HFF-Myc (cell line): ENCODE measurements at regions not wholly inside any gene's neighbourhood (a gene's known extent, or its start where the extent isn't known, plus 50 kb on each side); places are given as distances from the start of the nearest gene placed in this dataset.

ENCODE experiments used
- DNase-seq: peaks from one replicate; pipeline ENCODE4 v3.0.0-alpha.2; 2011; ENCODE audit warnings: low read depth; ENCODE audit errors: extremely low read depth
- H3K4me3 ChIP-seq: replicated peaks from 2 replicates; pipeline ENCODE4 v1.5.1; 2011; ENCODE audit warnings: low read depth, mild to moderate bottlenecking, control low read depth, low read length
- CTCF ChIP-seq: IDR thresholded peaks from 2 replicates; pipeline ENCODE4 v1.5.1; 2012; ENCODE audit warnings: mild to moderate bottlenecking, low read depth, low read length, control low read depth; ENCODE audit errors: missing control alignments

GRCh38 chr5:60262576-60263295, 369.2 kb upstream of the PDE4D start:
- DNase-seq, result no peak
- TF ChIP-seq CTCF, result no peak
- H3K4me3 ChIP-seq, result no peak overlapping the region

GRCh38 chr5:60261732-60262131, 368.2 kb upstream of the PDE4D start:
- no peak for DNase-seq
- no peak for TF ChIP-seq CTCF
- no peak overlapping the region for H3K4me3 ChIP-seq

DNA sequence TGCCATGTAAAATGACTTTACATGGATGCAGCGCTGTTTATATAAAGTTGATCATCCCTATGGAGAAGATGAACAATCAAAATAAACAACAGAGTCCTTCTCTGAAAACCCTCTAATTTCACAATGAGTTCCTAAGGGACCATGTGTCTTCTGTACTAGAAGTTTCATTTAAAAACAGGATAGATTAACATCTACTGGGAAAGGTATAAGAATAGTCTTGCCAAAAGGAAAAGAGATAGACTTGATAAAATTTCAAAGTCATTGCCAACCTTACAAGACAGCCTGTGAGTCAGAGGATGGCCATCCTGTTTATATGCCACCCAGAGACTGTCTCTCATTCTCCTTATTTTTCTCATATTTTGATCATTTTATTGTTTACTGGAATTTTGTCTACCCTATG, 367.1 kb upstream of the PDE4D start:
- TF ChIP-seq CTCF, result no peak
- DNase-seq, result no peak

GRCh38 chr5:60259730-60260129, 366.2 kb upstream of the PDE4D start:
- H3K4me3 ChIP-seq, result no peak overlapping the region
- no peak for DNase-seq
- no peak for TF ChIP-seq CTCF

More for the DNA sequence above, 367.1 kb upstream of the PDE4D start:
- no peak overlapping the region for H3K4me3 ChIP-seq

DNA sequence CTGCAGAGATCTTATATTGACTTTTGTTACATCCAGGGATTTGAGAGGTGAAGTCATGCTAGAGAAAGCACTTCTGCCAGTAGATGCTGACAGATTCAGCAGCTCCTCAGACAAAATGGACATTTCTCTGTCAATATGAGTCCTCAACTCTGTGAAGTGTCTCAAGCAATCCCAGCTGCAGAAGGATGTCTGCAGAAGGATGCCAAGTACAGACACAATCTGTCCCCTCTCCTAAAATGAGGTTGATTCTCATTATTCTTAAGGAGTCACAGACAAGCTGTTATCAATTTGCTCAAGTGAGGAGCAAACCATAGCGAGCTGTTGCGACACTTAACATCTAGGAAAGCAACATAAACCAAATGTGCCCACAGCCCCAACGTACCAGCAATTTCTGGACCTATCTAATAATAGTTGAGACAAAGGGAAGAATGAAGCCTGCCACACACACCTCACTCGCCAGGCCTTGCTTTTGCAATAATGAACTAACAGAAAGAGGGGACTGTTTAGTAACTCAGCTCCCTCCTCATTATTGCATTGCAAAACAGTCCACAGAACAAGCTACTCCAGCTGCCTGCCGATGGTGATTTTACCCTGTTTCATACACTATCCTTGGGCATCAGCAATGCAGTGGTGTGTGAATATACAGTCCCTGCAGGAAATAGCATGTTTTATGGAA, 364.2 kb upstream of the PDE4D start:
- H3K4me3 ChIP-seq, result no peak overlapping the region
- TF ChIP-seq CTCF, result no peak
- DNase-seq, result no peak

DNA sequence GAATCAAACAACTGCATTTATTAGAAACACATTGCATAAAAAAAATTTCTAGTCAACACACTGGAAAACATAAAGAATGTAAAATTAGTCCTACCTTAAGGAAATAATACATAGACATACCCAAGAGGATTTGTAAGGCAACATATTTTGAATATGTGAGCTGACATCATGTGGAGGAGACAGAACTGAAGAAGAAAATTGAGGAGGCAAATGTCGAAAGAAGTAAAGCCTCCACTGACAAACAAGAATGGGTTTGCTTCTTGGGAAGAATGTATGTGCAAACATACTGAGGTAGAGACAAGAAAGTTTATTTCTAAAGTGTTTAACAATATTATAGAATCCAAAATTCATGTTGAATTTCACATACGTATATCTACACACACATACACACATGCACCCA, 363.0 kb upstream of the PDE4D start:
- no peak for TF ChIP-seq CTCF
- no peak for DNase-seq

More for the DNA sequence above, 363.0 kb upstream of the PDE4D start:
- H3K4me3 ChIP-seq, result no peak overlapping the region
